SK-N-SH (cell line): ENCODE measurements at regions not wholly inside any gene's neighbourhood (a gene's known extent, or its start where the extent isn't known, plus 50 kb on each side); places are given as distances from the start of the nearest gene placed in this dataset.

Source experiments
- CTCF ChIA-PET: fragments of 300-600, 350-600 bp; formaldehyde crosslinking; extraction: SDS; loops from one replicate; lab custom pipeline; 2021; lab: Yijun Ruan, JAX
- POLR2A ChIA-PET: fragments of 350-600 bp; sonication (Branson Sonifier 250); formaldehyde crosslinking; extraction: SDS; loops from one replicate; lab custom pipeline; 2020; ENCODE audit warnings: antibody characterized with exemption, inconsistent platforms; lab: Yijun Ruan, JAX
- DNase-seq: peaks from one replicate; pipeline ENCODE4 v3.0.0; 2012
- H2AFZ ChIP-seq: fragments of 200-600 bp; sonication (generic); 2 replicates; pipeline ENCODE4 v1.8.1; 2016; ENCODE audit warnings: antibody characterized with exemption, mild to moderate bottlenecking, low read depth
- H3F3A ChIP-seq: fragments of 200-600 bp; sonication (generic); replicated peaks from 2 replicates; pipeline ENCODE3; 2016; ENCODE audit warnings: antibody characterized with exemption, mild to moderate bottlenecking; ENCODE audit not compliant: insufficient read depth
- H3K27ac ChIP-seq, 2 experiments: fragments of 200-500 bp in 1 of 2; fragments of 200-600 bp in 1 of 2; sonication (Bioruptor generic) in 1 of 2; sonication (generic), shearing (Covaris generic) in 1 of 2; 2 replicates each; pipeline versions ENCODE4 v1.5.1 to v1.6.1; 2014 to 2016; ENCODE audit warnings: low read depth in 2 of 2, inconsistent platforms in 1 of 2, low read length in 1 of 2, mild to moderate bottlenecking in 1 of 2, mixed read lengths in 1 of 2
- H3K27me3 ChIP-seq: fragments of 200-600 bp; sonication (generic), shearing (Covaris generic); 2 replicates; pipeline ENCODE4 v1.6.1; 2016; ENCODE audit warnings: mixed run types; ENCODE audit not compliant: insufficient read depth
- H3K36me3 ChIP-seq, 2 experiments: fragments of 200-500 bp in 1 of 2; fragments of 200-600 bp in 1 of 2; sonication (Bioruptor generic) in 1 of 2; sonication (generic) in 1 of 2; replicated peaks in 1 of 2; 2 replicates each; pipeline versions ENCODE3 to v1.5.1; 2014 to 2016; ENCODE audit warnings: low read length in 1 of 2, mild to moderate bottlenecking in 1 of 2; ENCODE audit not compliant: insufficient read depth in 2 of 2, control insufficient read depth in 1 of 2
- H3K4me1 ChIP-seq, 2 experiments: fragments of 200-500 bp in 1 of 2; fragments of 200-600 bp in 1 of 2; sonication (Bioruptor generic) in 1 of 2; sonication (generic), shearing (Covaris generic) in 1 of 2; 2 replicates each; pipeline versions ENCODE4 v1.5.1 to v1.6.1; 2014 to 2016; ENCODE audit warnings: low read depth in 1 of 2, low read length in 1 of 2, mixed run types in 1 of 2; ENCODE audit not compliant: insufficient read depth in 2 of 2, control insufficient read depth in 1 of 2
- H3K4me2 ChIP-seq: fragments of 200-600 bp; sonication (generic), shearing (Covaris generic); 2 replicates; pipeline ENCODE4 v1.6.1; 2017; ENCODE audit warnings: mixed run types
- H3K4me3 ChIP-seq, 2 experiments: fragments of 200-500 bp in 1 of 2; fragments of 200-600 bp in 1 of 2; sonication (Bioruptor generic) in 1 of 2; sonication (generic), shearing (Covaris generic) in 1 of 2; 2 replicates each; pipeline versions ENCODE4 v1.5.1 to v1.8.1; 2014 to 2016; ENCODE audit warnings: low read depth in 2 of 2, inconsistent platforms in 1 of 2, low read length in 1 of 2, mild to moderate bottlenecking in 1 of 2, mixed read lengths in 1 of 2, moderate library complexity in 1 of 2
- H3K79me2 ChIP-seq: fragments of 200-600 bp; sonication (generic); 2 replicates; pipeline ENCODE4 v1.8.1; 2017; ENCODE audit warnings: mild to moderate bottlenecking; ENCODE audit not compliant: insufficient read depth
- H3K9ac ChIP-seq: fragments of 200-600 bp; sonication (generic); 2 replicates; pipeline ENCODE4 v1.6.1; 2017; ENCODE audit warnings: mixed run types
- H3K9me2 ChIP-seq: fragments of 200-600 bp; sonication (generic); 2 replicates; pipeline ENCODE4 v1.6.1; 2017; ENCODE audit warnings: mixed run types
- H3K9me3 ChIP-seq: fragments of 200-600 bp; sonication (generic); 2 replicates; pipeline ENCODE4 v1.6.1; 2017; ENCODE audit warnings: mixed run types, mild to moderate bottlenecking, moderate library complexity
- H4K20me1 ChIP-seq: fragments of 200-600 bp; sonication (generic); 2 replicates; pipeline ENCODE4 v1.6.1; 2017; ENCODE audit warnings: mild to moderate bottlenecking, mixed run types; ENCODE audit not compliant: insufficient read depth
- CHD2 ChIP-seq: fragments of 150-350 bp; IDR thresholded peaks from 2 replicates; pipeline ENCODE4 v1.6.1; 2018; ENCODE audit warnings: low read length; ENCODE audit not compliant: partially characterized antibody
- EP300 ChIP-seq, 2 experiments: IDR thresholded peaks; 2 replicates each; pipeline versions ENCODE4 v1.4.0 to v1.6.1; 2012; ENCODE audit warnings: borderline replicate concordance in 1 of 2, low read depth in 1 of 2, low read length in 1 of 2
- EZH2phosphoT487 ChIP-seq: fragments of 200-600 bp; sonication (generic); IDR thresholded peaks from 2 replicates; pipeline ENCODE4 v1.6.1; 2017; ENCODE audit warnings: low read depth, mixed run types, mild to moderate bottlenecking, antibody characterized with exemption, moderate library complexity, borderline replicate concordance
- FOSL2 ChIP-seq: IDR thresholded peaks from 2 replicates; pipeline ENCODE4 v1.4.0; 2012; ENCODE audit warnings: low read depth, mild to moderate bottlenecking, moderate library complexity, borderline replicate concordance
- FOXM1 ChIP-seq: IDR thresholded peaks from 2 replicates; pipeline ENCODE4 v1.4.0; 2012; ENCODE audit warnings: low read depth, mild to moderate bottlenecking
- GABPA ChIP-seq: IDR thresholded peaks from 2 replicates; pipeline ENCODE4 v1.4.0; 2012; ENCODE audit warnings: low read depth, mild to moderate bottlenecking
- GATA2 ChIP-seq: sonication (generic); formaldehyde crosslinking; IDR thresholded peaks from 2 replicates; pipeline ENCODE4 v1.5.0; 2020; ENCODE audit warnings: mild to moderate bottlenecking, missing genetic modification reagents
- JUND ChIP-seq: IDR thresholded peaks from 2 replicates; pipeline ENCODE4 v1.4.0; 2012
- MAX ChIP-seq: IDR thresholded peaks from 2 replicates; pipeline ENCODE4 v1.4.0; 2012; ENCODE audit warnings: low read depth
- NFIC ChIP-seq: IDR thresholded peaks from 2 replicates; pipeline ENCODE4 v1.4.0; 2012; ENCODE audit warnings: borderline replicate concordance
- POLR2AphosphoS5 ChIP-seq: IDR thresholded peaks from 2 replicates; pipeline ENCODE4 v1.6.1; 2012; ENCODE audit warnings: low read depth, low read length
- RAD21 ChIP-seq: IDR thresholded peaks from 2 replicates; pipeline ENCODE4 v1.6.1; 2012; ENCODE audit warnings: mild to moderate bottlenecking, low read length
- REST ChIP-seq: IDR thresholded peaks from 2 replicates; pipeline ENCODE4 v1.6.1; 2012; ENCODE audit warnings: mild to moderate bottlenecking, low read depth, low read length, moderate library complexity
- RFX5 ChIP-seq: IDR thresholded peaks from 2 replicates; pipeline ENCODE4 v1.6.1; 2012; ENCODE audit warnings: mild to moderate bottlenecking, improper control_type of control experiment, low read length
- SMC3 ChIP-seq: IDR thresholded peaks from 2 replicates; pipeline ENCODE4 v1.6.1; 2012; ENCODE audit warnings: low read depth, low read length, improper control_type of control experiment
- TAF1 ChIP-seq: IDR thresholded peaks from 2 replicates; pipeline ENCODE4 v1.6.1; 2012; ENCODE audit warnings: low read depth, mild to moderate bottlenecking, low read length, moderate library complexity, borderline replicate concordance
- USF1 ChIP-seq: IDR thresholded peaks from 2 replicates; pipeline ENCODE4 v1.4.0; 2012; ENCODE audit warnings: low read depth, borderline replicate concordance
- WGBS: methylation state at CpG from one replicate; pipeline ENCODE4 v1.1.6; 2017; ENCODE audit warnings: low lambda C conversion rate; 5-methylcytosine and 5-hydroxymethylcytosine counted together
- TF ChIP-seq, protein P1 (sequence below): fragments of 200-600 bp; sonication (generic); IDR thresholded peaks from 2 replicates; pipeline ENCODE4 v1.6.1; 2017; ENCODE audit warnings: antibody characterized with exemption, mild to moderate bottlenecking, moderate library complexity

- H3K4me2 ChIP-seq, result no peak overlapping the region
- POLR2A ChIA-PET, result no interaction called here
Measured at GRCh38 chr4:8723222-8723980, 130.8 kb downstream of the CPZ start.

GRCh38 chr4:8722556-8722955 lies 130.0 kb downstream of the CPZ start:
- Histone ChIP-seq H3K9me2 (no peaks in the 10 kb centered on the region), H3K36me3 (no peaks in the 10 kb centered on the region), H3F3A (no peaks in the 10 kb centered on the region), H2AFZ (no peak overlapping the region), H3K9me3 (no peaks in the 10 kb centered on the region), H3K27me3 (no peaks in the 10 kb centered on the region), H3K4me2 (no peak overlapping the region), H3K79me2 (no peaks in the 10 kb centered on the region), H3K4me3 (no peak overlapping the region), H3K27ac (no peak overlapping the region), H4K20me1 (no peaks in the 10 kb centered on the region), H3K9ac (no peak overlapping the region), H3K4me1 (peaks cover 0 to 19% of the 10 kb centered on the region in 2 experiments; a peak in 1 of 4 replicates)
- POLR2A ChIA-PET, result no interaction called here
- CTCF ChIA-PET, result interaction anchor here (1.0 to 1.5 kb wide), 5 partner anchors 12 to 194 kb away, joined by 3 to 4 read pairs (median 4); no protein-coding TSS in a partner anchor
- no peak for DNase-seq
- TF ChIP-seq MAX (no peak), TAF1 (no peak), GATA2 (no peak), SMC3 (no peak), EP300 (IDR thresholded peaks at IDR 0.05; ENCODE audit: borderline replicate concordance in 1 of 2, low read depth in 1 of 2, low read length in 1 of 2) (no peak), GABPA (no peak), REST (no peak), RFX5 (no peak), USF1 (no peak), EZH2phosphoT487 (no peak), RAD21 (no peak), NFIC (no peak), FOSL2 (no peak)
- TF ChIP-seq, protein P1, sequence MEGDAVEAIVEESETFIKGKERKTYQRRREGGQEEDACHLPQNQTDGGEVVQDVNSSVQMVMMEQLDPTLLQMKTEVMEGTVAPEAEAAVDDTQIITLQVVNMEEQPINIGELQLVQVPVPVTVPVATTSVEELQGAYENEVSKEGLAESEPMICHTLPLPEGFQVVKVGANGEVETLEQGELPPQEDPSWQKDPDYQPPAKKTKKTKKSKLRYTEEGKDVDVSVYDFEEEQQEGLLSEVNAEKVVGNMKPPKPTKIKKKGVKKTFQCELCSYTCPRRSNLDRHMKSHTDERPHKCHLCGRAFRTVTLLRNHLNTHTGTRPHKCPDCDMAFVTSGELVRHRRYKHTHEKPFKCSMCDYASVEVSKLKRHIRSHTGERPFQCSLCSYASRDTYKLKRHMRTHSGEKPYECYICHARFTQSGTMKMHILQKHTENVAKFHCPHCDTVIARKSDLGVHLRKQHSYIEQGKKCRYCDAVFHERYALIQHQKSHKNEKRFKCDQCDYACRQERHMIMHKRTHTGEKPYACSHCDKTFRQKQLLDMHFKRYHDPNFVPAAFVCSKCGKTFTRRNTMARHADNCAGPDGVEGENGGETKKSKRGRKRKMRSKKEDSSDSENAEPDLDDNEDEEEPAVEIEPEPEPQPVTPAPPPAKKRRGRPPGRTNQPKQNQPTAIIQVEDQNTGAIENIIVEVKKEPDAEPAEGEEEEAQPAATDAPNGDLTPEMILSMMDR, result no peak
- 51% methylated on average over 9 of the region's 9 CpGs for WGBS

More at GRCh38 chr4:8723222-8723980, 130.8 kb downstream of the CPZ start:
- TF ChIP-seq CHD2 (no peak), FOXM1 (no peak), POLR2AphosphoS5 (no peak), JUND (no peak), RAD21 (no peak), FOSL2 (no peak)
- Histone ChIP-seq H3K27ac (no peak overlapping the region), H3F3A (no peaks in the 10 kb centered on the region), H3K27me3 (no peaks in the 10 kb centered on the region), H3K9ac (no peak overlapping the region), H3K79me2 (no peaks in the 10 kb centered on the region), H3K4me3 (no peak overlapping the region), H3K9me3 (no peaks in the 10 kb centered on the region), H3K9me2 (no peaks in the 10 kb centered on the region), H3K4me1 (peaks cover 0 to 19% of the 10 kb centered on the region in 2 experiments; a peak in 1 of 4 replicates), H2AFZ (no peak overlapping the region), H3K36me3 (no peaks in the 10 kb centered on the region), H4K20me1 (no peaks in the 10 kb centered on the region)
- CTCF ChIA-PET, result interaction anchor here (1.2 to 1.5 kb wide), 2 partner anchors 13 to 194 kb away, joined by 3 to 4 read pairs; no protein-coding TSS in a partner anchor
- DNase-seq, result no peak
- WGBS, result 22% methylated on average over 7 of the region's 14 CpGs
